Dendritic cell treated with granulocyte-macrophage colony-stimulating factor and Interleukin-4, amounts not matched to agents 40 ng/mL and 50 ng/mL, for 4 days (primary cell): ENCODE measurements at regions not wholly inside any gene's neighbourhood (a gene's known extent, or its start where the extent isn't known, plus 50 kb on each side); places are given as distances from the start of the nearest gene placed in this dataset.

Source experiments
- H3K27ac Mint-ChIP-seq: one replicate; pipeline ENCODE4 v1.8.0; 2022; ENCODE audit warnings: mild to moderate bottlenecking, mixed read lengths
- H3K27me3 Mint-ChIP-seq: one replicate; pipeline ENCODE4 v1.8.0; 2022; ENCODE audit warnings: mild to moderate bottlenecking, mixed read lengths
- H3K36me3 Mint-ChIP-seq: one replicate; pipeline ENCODE4 v1.8.0; 2022; ENCODE audit warnings: low read depth, mixed read lengths
- H3K4me1 Mint-ChIP-seq: one replicate; pipeline ENCODE4 v1.8.0; 2022; ENCODE audit warnings: low read depth, mixed read lengths
- H3K4me3 Mint-ChIP-seq: one replicate; pipeline ENCODE4 v1.8.0; 2022; ENCODE audit warnings: mild to moderate bottlenecking, moderate library complexity, mixed read lengths
- H3K9me3 Mint-ChIP-seq: one replicate; pipeline ENCODE4 v1.8.0; 2022; ENCODE audit warnings: mixed read lengths
- intact Hi-C: fragments of 100-400 bp; cut with micrococcal nuclease; formaldehyde crosslinking; loops from one replicate; pipeline ENCODE4 v1.15.0; 2022

DNA sequence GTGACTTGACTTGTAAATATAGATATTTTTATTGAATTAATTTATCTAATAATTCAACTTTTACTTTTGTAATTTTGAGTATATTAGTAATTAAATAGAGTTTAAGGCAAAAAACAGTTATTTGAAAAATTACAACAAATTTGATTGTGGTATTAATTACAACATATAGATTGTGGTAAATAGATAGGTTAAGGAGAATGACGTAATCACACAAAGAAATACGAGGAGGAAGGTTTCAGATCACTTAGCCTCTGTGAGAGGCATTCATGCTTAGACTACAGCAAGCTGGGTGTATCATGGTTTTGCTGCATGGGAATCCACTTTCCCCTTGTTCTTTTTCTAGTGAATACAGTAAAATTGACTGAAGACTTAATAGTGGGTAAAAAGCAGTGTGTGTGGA, 878.4 kb upstream of the EDIL3 start:
- H3K4me3 Mint-ChIP-seq = no peak overlapping the region
- no peak overlapping the region for H3K27ac Mint-ChIP-seq
- no peaks in the 10 kb centered on the region for H3K36me3 Mint-ChIP-seq
- no peaks in the 10 kb centered on the region for H3K27me3 Mint-ChIP-seq
- no peaks in the 10 kb centered on the region for H3K4me1 Mint-ChIP-seq
- H3K9me3 Mint-ChIP-seq = no peaks in the 10 kb centered on the region
- intact Hi-C loops = no loop called here

DNA sequence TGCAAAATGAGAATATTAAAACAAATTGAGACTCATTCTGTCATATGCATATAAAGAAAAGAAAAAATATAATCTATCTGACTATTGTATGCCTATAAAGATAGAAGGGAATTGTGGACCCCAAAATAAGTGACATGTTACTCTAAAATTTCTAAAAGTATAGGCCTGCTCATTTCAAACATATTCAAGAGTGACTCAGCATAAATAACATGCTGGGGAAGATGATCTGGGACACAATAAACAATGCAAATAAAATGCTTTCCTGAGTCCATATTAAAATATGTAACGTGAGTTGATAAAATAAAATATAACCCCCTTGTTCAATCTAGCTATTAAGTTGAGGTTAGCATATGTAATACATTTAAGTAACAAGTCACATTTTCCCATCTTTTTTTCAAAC, 882.0 kb upstream of the EDIL3 start:
- Mint-ChIP-seq H3K27ac (no peak overlapping the region), H3K4me1 (no peaks in the 10 kb centered on the region), H3K36me3 (no peaks in the 10 kb centered on the region), H3K9me3 (no peaks in the 10 kb centered on the region), H3K27me3 (no peaks in the 10 kb centered on the region), H3K4me3 (no peak overlapping the region)
- intact Hi-C loops = no loop called here

DNA sequence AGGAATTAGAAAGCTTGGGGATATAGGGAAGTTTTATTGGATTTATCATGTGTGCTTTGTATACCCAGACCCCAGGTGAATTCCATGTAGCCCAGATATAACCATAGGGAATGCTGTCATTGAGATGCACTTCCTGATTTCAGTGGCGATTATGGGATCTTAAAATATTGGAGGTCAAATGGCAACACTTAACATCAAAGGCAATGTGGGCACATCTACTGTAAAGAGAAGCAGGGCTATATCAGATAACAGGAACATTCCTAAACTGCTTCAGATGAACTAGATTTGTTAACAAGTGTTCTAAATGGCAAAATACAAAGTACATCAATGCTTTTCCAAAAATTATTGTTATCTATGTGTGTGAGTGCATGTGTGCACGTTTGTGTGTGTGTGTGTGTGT, 883.5 kb upstream of the EDIL3 start:
- H3K36me3 Mint-ChIP-seq = no peaks in the 10 kb centered on the region
- no peaks in the 10 kb centered on the region for H3K4me1 Mint-ChIP-seq
- intact Hi-C loops = no loop called here
- no peak overlapping the region for H3K4me3 Mint-ChIP-seq
- H3K9me3 Mint-ChIP-seq = no peaks in the 10 kb centered on the region
- H3K27me3 Mint-ChIP-seq = no peaks in the 10 kb centered on the region
- H3K27ac Mint-ChIP-seq = no peak overlapping the region

GRCh38 chr5:85278193-85278592, 893.5 kb upstream of the EDIL3 start:
- no peak overlapping the region for H3K4me3 Mint-ChIP-seq
- no peaks in the 10 kb centered on the region for H3K27me3 Mint-ChIP-seq

DNA sequence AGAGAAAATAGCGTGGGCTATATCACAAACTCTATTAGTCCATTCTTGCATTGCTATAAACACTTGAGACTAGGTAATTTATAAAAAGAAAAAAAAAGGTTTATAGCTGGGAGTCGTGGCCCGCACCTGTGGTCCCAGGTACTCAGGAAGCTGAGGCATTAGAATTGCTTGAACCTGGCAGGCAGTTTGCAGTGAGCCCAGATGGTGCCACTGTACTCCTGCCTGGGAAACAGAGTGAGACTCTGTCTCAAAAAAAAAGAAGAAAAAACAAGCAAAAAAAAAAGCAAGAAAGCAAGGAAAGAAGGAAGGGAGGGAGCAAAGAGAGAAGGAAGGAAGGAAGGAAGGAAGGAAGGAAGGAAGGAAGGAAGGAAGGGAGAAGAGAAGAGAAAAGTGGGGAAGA, 904.2 kb upstream of the EDIL3 start:
- H3K27me3 Mint-ChIP-seq = no peaks in the 10 kb centered on the region
- no peak overlapping the region for H3K4me3 Mint-ChIP-seq
- no peaks in the 10 kb centered on the region for H3K36me3 Mint-ChIP-seq
- intact Hi-C loops = no loop called here
- H3K9me3 Mint-ChIP-seq = no peaks in the 10 kb centered on the region
- H3K4me1 Mint-ChIP-seq = no peaks in the 10 kb centered on the region
- no peak overlapping the region for H3K27ac Mint-ChIP-seq

More at GRCh38 chr5:85278193-85278592, 893.5 kb upstream of the EDIL3 start:
- intact Hi-C loops = no loop called here
- peaks cover 17% of the 10 kb centered on the region for H3K9me3 Mint-ChIP-seq
- H3K27ac Mint-ChIP-seq = no peak overlapping the region
- no peaks in the 10 kb centered on the region for H3K36me3 Mint-ChIP-seq
- H3K4me1 Mint-ChIP-seq = no peaks in the 10 kb centered on the region

DNA sequence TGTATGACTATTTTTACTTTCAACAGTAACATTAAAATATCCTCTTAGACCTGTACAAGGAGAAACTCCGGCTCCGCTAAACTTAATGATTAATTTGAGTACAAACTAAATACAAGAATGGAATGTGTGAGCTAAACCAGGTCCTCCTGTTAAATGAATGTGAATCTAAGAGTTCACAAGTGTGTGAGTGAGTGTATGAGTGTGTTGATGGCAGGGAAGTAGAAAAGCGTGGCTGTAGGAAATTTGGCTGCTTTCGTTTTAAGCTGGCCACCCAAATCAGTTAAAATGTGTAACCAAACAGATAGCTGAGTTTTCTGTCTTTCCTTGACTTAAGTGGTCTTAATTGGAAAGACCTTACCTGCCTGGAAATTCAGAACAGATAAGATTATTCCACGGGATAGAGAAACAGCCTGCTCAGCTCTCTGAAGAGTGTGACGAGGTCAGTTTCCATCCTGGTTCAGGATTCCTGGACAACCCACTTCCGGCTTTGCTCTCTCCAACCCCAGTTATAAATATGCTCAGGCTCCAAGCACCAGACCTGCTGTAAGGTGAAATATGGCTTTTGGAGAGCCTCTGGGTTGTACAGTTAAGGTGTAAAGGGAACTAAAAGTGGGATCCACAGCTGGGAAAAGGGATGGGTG, 908.6 kb upstream of the EDIL3 start:
- Mint-ChIP-seq H3K27me3 (no peaks in the 10 kb centered on the region), H3K4me1 (no peaks in the 10 kb centered on the region), H3K9me3 (no peaks in the 10 kb centered on the region), H3K27ac (no peak overlapping the region), H3K4me3 (no peak overlapping the region), H3K36me3 (no peaks in the 10 kb centered on the region)
- intact Hi-C loops = no loop called here

- Mint-ChIP-seq H3K9me3 (no peaks in the 10 kb centered on the region), H3K4me3 (no peak overlapping the region), H3K4me1 (no peaks in the 10 kb centered on the region), H3K27ac (no peak overlapping the region), H3K27me3 (no peaks in the 10 kb centered on the region), H3K36me3 (no peaks in the 10 kb centered on the region)
- intact Hi-C loops = no loop called here
Observed at GRCh38 chr5:85304524-85304923, 919.8 kb upstream of the EDIL3 start.

- Mint-ChIP-seq H3K9me3 (no peaks in the 10 kb centered on the region), H3K4me3 (no peak overlapping the region), H3K36me3 (no peaks in the 10 kb centered on the region), H3K27me3 (no peaks in the 10 kb centered on the region), H3K27ac (no peak overlapping the region), H3K4me1 (no peaks in the 10 kb centered on the region)
- intact Hi-C loops = no loop called here
Observed at GRCh38 chr5:85305766-85306165, 921.1 kb upstream of the EDIL3 start.

- no peak overlapping the region for H3K4me3 Mint-ChIP-seq
- intact Hi-C loops = no loop called here
- no peaks in the 10 kb centered on the region for H3K9me3 Mint-ChIP-seq
- H3K36me3 Mint-ChIP-seq = no peaks in the 10 kb centered on the region
- no peaks in the 10 kb centered on the region for H3K4me1 Mint-ChIP-seq
- H3K27me3 Mint-ChIP-seq = no peaks in the 10 kb centered on the region
- H3K27ac Mint-ChIP-seq = no peak overlapping the region
Observed at GRCh38 chr5:85311536-85311935, 926.9 kb upstream of the EDIL3 start.

DNA sequence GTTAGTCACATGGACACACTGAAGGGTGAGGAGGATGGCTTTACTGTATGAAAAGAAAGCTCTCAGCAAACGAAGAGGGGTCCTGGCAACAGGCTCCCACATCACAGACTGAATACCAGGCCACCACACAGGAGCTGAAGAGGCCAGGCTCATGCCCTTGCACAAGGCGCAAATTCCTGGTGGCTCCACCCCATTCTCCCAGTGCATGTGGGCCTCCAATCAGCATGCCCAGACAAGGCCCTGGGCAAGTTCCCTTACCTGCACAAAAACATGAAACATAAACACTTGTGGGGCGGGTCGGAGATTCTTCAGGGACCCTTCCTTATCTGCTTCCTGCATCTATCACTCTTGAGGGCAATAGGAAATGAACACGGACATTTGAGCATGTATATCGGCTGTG, 935.8 kb upstream of the EDIL3 start:
- Mint-ChIP-seq H3K36me3 (no peaks in the 10 kb centered on the region), H3K9me3 (no peaks in the 10 kb centered on the region), H3K4me1 (no peaks in the 10 kb centered on the region), H3K4me3 (no peak overlapping the region), H3K27ac (no peak overlapping the region), H3K27me3 (no peaks in the 10 kb centered on the region)
- intact Hi-C loops = no loop called here

- peaks cover 3% of the 10 kb centered on the region for H3K9me3 Mint-ChIP-seq
- H3K4me3 Mint-ChIP-seq = no peak overlapping the region
- no peaks in the 10 kb centered on the region for H3K4me1 Mint-ChIP-seq
- intact Hi-C loops = no loop called here
- H3K27me3 Mint-ChIP-seq = no peaks in the 10 kb centered on the region
- H3K36me3 Mint-ChIP-seq = no peaks in the 10 kb centered on the region
- H3K27ac Mint-ChIP-seq = no peak overlapping the region
Observed at GRCh38 chr5:85333276-85333675, 948.6 kb upstream of the EDIL3 start.

DNA sequence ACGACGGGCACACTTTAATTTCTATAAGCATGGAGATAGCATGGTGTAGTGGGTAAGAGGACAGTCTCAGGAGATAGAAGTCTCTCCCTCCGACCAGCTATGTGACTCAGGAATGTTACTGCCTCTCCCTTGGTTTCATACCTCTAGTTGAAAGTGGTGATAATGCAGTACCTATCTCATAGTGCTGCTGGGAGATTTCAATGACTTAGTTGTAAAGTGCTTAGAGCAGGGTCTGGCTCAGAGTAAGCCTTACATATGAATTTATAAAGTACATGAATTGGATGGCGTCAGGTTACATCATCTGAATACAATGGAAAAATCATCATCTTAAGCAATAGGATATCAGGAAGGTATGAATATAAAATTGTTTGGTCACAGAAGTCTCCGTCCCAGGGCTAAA, 952.8 kb upstream of the EDIL3 start:
- intact Hi-C loops = no loop called here

DNA sequence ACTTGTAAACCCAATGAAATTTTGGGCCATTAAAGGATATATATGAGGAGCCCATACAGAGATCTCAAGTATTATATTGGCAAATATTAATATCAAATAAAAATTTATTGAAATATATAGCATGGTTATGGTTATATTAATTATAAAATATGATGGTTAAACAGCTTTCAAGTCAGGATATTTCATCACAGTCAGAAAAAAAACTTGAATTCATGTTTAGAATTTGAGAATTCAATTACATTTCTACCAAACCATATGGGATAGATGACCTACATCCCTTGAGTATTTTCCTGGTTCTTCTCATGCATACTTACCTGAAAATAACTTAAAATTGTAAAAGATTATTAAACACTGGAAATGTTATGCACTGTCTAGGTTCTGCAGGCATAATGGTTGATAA, 956.1 kb upstream of the EDIL3 start:
- no peak overlapping the region for H3K4me3 Mint-ChIP-seq
- intact Hi-C loops = no loop called here
- no peaks in the 10 kb centered on the region for H3K36me3 Mint-ChIP-seq
- H3K4me1 Mint-ChIP-seq = no peaks in the 10 kb centered on the region
- no peaks in the 10 kb centered on the region for H3K9me3 Mint-ChIP-seq
- no peak overlapping the region for H3K27ac Mint-ChIP-seq
- no peaks in the 10 kb centered on the region for H3K27me3 Mint-ChIP-seq

More for the DNA sequence above, 952.8 kb upstream of the EDIL3 start:
- no peaks in the 10 kb centered on the region for H3K36me3 Mint-ChIP-seq
- no peaks in the 10 kb centered on the region for H3K4me1 Mint-ChIP-seq
- no peak overlapping the region for H3K4me3 Mint-ChIP-seq
- H3K27ac Mint-ChIP-seq = no peak overlapping the region
- no peaks in the 10 kb centered on the region for H3K9me3 Mint-ChIP-seq
- no peaks in the 10 kb centered on the region for H3K27me3 Mint-ChIP-seq

- no peaks in the 10 kb centered on the region for H3K36me3 Mint-ChIP-seq
- no peaks in the 10 kb centered on the region for H3K9me3 Mint-ChIP-seq
- H3K27me3 Mint-ChIP-seq = no peaks in the 10 kb centered on the region
- no peak overlapping the region for H3K4me3 Mint-ChIP-seq
- H3K4me1 Mint-ChIP-seq = no peaks in the 10 kb centered on the region
- intact Hi-C loops = no loop called here
- H3K27ac Mint-ChIP-seq = no peak overlapping the region
Observed at GRCh38 chr5:85345818-85346217, 961.1 kb upstream of the EDIL3 start.

GRCh38 chr5:85357309-85357708, 972.6 kb upstream of the EDIL3 start:
- Mint-ChIP-seq H3K36me3 (no peaks in the 10 kb centered on the region), H3K9me3 (no peaks in the 10 kb centered on the region), H3K4me1 (no peaks in the 10 kb centered on the region), H3K27ac (no peak overlapping the region), H3K4me3 (no peak overlapping the region), H3K27me3 (no peaks in the 10 kb centered on the region)
- intact Hi-C loops = no loop called here
